ENCODE measurements at regions not wholly inside any gene's neighbourhood (a gene's known extent, or its start where the extent isn't known, plus 50 kb on each side); places are given as distances from the start of the nearest gene placed in this dataset.

- intact Hi-C loops (cut with DNase I), result no loop called here
- Histone ChIP-seq H3K4me3 (no peak overlapping the region), H3K4me1 (no peaks in the 10 kb centered on the region), H3K27ac (no peak overlapping the region), H3K9me3 (no peaks in the 10 kb centered on the region), H3K27me3 (no peaks in the 10 kb centered on the region), H3K36me3 (no peaks in the 10 kb centered on the region), H3K9ac (ENCODE audit: low read depth in 2 of 2, low read length in 2 of 2) (no peak overlapping the region)
- no peak for DNase-seq
- TF ChIP-seq, protein P1, sequence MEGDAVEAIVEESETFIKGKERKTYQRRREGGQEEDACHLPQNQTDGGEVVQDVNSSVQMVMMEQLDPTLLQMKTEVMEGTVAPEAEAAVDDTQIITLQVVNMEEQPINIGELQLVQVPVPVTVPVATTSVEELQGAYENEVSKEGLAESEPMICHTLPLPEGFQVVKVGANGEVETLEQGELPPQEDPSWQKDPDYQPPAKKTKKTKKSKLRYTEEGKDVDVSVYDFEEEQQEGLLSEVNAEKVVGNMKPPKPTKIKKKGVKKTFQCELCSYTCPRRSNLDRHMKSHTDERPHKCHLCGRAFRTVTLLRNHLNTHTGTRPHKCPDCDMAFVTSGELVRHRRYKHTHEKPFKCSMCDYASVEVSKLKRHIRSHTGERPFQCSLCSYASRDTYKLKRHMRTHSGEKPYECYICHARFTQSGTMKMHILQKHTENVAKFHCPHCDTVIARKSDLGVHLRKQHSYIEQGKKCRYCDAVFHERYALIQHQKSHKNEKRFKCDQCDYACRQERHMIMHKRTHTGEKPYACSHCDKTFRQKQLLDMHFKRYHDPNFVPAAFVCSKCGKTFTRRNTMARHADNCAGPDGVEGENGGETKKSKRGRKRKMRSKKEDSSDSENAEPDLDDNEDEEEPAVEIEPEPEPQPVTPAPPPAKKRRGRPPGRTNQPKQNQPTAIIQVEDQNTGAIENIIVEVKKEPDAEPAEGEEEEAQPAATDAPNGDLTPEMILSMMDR (IDR thresholded peaks at IDR 0.05), result no peak
Measured at GRCh38 chr13:87393358-87393757, 277.8 kb upstream of the SLITRK5 start.

- no peak overlapping the region for H3K4me3 ChIP-seq
- no peak for DNase-seq
Measured at GRCh38 chr13:87398047-87398446, 273.1 kb upstream of the SLITRK5 start.

DNA sequence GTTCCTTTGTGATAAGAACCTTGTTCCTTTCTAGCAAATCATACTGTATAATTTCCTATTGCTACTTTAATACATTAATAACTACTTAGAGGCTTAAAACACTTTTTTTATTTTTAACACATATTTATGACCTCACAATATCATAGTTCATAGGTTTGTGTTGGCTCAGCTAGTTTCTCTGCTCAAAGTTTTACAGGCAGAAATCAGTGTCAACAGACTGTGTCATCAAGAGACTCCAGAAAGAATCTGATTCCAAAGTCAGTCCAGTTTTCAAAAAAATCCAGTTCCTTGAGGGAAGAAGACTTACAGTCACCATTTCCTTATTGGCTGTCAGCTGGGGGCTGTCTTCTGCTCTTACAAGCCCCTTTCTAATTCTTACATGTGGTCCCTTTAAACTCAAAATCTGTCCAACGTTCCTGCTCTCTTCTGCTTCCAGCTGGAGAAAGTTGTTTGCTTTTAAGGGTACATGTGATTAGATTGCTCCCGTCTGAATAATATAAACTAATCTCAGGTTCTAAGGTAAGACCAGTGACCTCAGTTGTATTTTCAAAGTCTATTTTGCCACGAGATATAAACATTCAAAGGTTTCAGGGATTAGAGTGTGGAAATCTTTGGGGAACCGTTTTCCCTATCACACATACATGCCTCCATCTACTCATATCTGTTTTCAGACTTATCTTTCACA is 267.3 kb upstream of the SLITRK5 start:
- no peaks in the 10 kb centered on the region for H3K9me3 ChIP-seq
- intact Hi-C loops (cut with DNase I), result no loop called here
- TF ChIP-seq, protein P1 (IDR thresholded peaks at IDR 0.05), result no peak
- no peaks in the 10 kb centered on the region for H3K36me3 ChIP-seq
- H3K27me3 ChIP-seq, result no peaks in the 10 kb centered on the region
- no peak for DNase-seq
- H3K27ac ChIP-seq, result no peak overlapping the region
- H3K4me1 ChIP-seq, result no peaks in the 10 kb centered on the region
- H3K4me3 ChIP-seq, result no peak overlapping the region
- H3K9ac ChIP-seq (ENCODE audit: low read depth in 2 of 2, low read length in 2 of 2), result no peak overlapping the region

More at GRCh38 chr13:87398047-87398446, 273.1 kb upstream of the SLITRK5 start:
- intact Hi-C loops (cut with DNase I), result no loop called here
- no peak overlapping the region for H3K9ac ChIP-seq (ENCODE audit: low read depth in 2 of 2, low read length in 2 of 2)
- H3K27me3 ChIP-seq, result no peaks in the 10 kb centered on the region
- TF ChIP-seq, protein P1 (IDR thresholded peaks at IDR 0.05), result no peak
- no peaks in the 10 kb centered on the region for H3K9me3 ChIP-seq
- H3K36me3 ChIP-seq, result no peaks in the 10 kb centered on the region
- no peaks in the 10 kb centered on the region for H3K4me1 ChIP-seq
- no peak overlapping the region for H3K27ac ChIP-seq

- Histone ChIP-seq H3K4me1 (no peaks in the 10 kb centered on the region), H3K9ac (ENCODE audit: low read depth in 2 of 2, low read length in 2 of 2) (no peak overlapping the region), H3K27me3 (no peaks in the 10 kb centered on the region), H3K36me3 (no peaks in the 10 kb centered on the region), H3K27ac (no peak overlapping the region), H3K9me3 (no peaks in the 10 kb centered on the region), H3K4me3 (no peak overlapping the region)
- intact Hi-C loops (cut with DNase I), result no loop called here
- no peak for DNase-seq
- TF ChIP-seq, protein P1 (IDR thresholded peaks at IDR 0.05), result no peak
Measured at GRCh38 chr13:87426742-87427141, 244.4 kb upstream of the SLITRK5 start.

- Histone ChIP-seq H3K27ac (no peak overlapping the region), H3K4me3 (no peak overlapping the region), H3K9me3 (no peaks in the 10 kb centered on the region), H3K36me3 (no peaks in the 10 kb centered on the region), H3K9ac (ENCODE audit: low read depth in 2 of 2, low read length in 2 of 2) (no peak overlapping the region), H3K27me3 (no peaks in the 10 kb centered on the region), H3K4me1 (no peaks in the 10 kb centered on the region)
- TF ChIP-seq, protein P1 (IDR thresholded peaks at IDR 0.05), result no peak
- DNase-seq, result no peak
- intact Hi-C loops (cut with DNase I), result no loop called here
Measured at GRCh38 chr13:87444135-87444534, 227.0 kb upstream of the SLITRK5 start.

Measured in colonic mucosa (tissue), 4 donors.